ENCODE measurements at regions not wholly inside any gene's neighbourhood (a gene's known extent, or its start where the extent isn't known, plus 50 kb on each side); places are given as distances from the start of the nearest gene placed in this dataset.

DNA sequence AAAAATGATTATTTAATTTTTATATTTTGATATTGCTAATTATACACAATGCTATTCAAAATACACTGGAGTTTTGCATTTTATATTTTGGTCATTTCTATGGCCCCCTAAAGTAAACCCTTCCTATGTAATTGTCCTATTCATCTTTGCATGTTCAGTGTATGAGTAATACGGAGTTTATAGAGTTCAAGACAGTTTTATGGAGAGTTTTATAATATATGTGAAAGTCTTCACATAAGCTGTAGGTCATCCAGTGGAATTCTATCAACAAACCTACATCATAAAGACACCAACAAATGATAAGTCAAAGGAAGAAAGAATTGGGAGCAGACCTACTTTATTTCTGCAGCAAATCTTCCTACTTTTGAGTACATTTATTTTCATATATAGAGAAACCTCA, 1200.4 kb upstream of the EPHA6 start:
- H3K4me3 Mint-ChIP-seq, result no peak overlapping the region
- no peak overlapping the region for H3K27ac ChIP-seq (ENCODE audit: low read depth)
- no peak overlapping the region for H3K27ac Mint-ChIP-seq
- H3K9me2 ChIP-seq (ENCODE audit: insufficient read depth), result peaks cover 2% of the 10 kb centered on the region
- no peaks in the 10 kb centered on the region for H4K20me1 ChIP-seq (replicated peaks; ENCODE audit: insufficient read depth)
- DNase-seq (ENCODE audit: low spot score) (no peak), ATAC-seq (no peak)
- no peaks in the 10 kb centered on the region for H3K4me1 ChIP-seq (ENCODE audit: insufficient read depth)
- H3K36me3 ChIP-seq (ENCODE audit: insufficient read depth), result no peaks in the 10 kb centered on the region
- no peaks in the 10 kb centered on the region for H3K27me3 Mint-ChIP-seq (ENCODE audit: insufficient read depth, low read depth, poor library complexity)
- no peaks in the 10 kb centered on the region for H3K79me2 ChIP-seq (replicated peaks; ENCODE audit: insufficient read depth)
- no peaks in the 10 kb centered on the region for H3K4me1 Mint-ChIP-seq
- H3K27me3 ChIP-seq (ENCODE audit: insufficient read depth), result no peaks in the 10 kb centered on the region
- no peak overlapping the region for H3K4me2 ChIP-seq
- no peak overlapping the region for H2AFZ ChIP-seq
- peaks cover 10% of the 10 kb centered on the region; the same call in 2 of the 3 replicates for H3K36me3 Mint-ChIP-seq (ENCODE audit: low read depth)
- no peak overlapping the region for H3K4me3 ChIP-seq
- no peak for TF ChIP-seq NANOG (IDR thresholded peaks at IDR 0.05; ENCODE audit: borderline replicate concordance)
- no peak for TF ChIP-seq ZNF331 (CRISPR knock-in tag; IDR thresholded peaks at IDR 0.05; ENCODE audit: low read depth)
- TF ChIP-seq, protein P1, sequence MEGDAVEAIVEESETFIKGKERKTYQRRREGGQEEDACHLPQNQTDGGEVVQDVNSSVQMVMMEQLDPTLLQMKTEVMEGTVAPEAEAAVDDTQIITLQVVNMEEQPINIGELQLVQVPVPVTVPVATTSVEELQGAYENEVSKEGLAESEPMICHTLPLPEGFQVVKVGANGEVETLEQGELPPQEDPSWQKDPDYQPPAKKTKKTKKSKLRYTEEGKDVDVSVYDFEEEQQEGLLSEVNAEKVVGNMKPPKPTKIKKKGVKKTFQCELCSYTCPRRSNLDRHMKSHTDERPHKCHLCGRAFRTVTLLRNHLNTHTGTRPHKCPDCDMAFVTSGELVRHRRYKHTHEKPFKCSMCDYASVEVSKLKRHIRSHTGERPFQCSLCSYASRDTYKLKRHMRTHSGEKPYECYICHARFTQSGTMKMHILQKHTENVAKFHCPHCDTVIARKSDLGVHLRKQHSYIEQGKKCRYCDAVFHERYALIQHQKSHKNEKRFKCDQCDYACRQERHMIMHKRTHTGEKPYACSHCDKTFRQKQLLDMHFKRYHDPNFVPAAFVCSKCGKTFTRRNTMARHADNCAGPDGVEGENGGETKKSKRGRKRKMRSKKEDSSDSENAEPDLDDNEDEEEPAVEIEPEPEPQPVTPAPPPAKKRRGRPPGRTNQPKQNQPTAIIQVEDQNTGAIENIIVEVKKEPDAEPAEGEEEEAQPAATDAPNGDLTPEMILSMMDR (conservative IDR thresholded peaks at IDR 0.05; ENCODE audit: low read depth in 2 of 2), result no peak
- no peak for TF ChIP-seq POLR2AphosphoS5 (IDR thresholded peaks at IDR 0.05; ENCODE audit: low read depth)
- TF ChIP-seq CREB1 (CRISPR knock-in tag; IDR thresholded peaks at IDR 0.05; ENCODE audit: low read depth), result no peak
- TF ChIP-seq STAT1 (IDR thresholded peaks at IDR 0.05; ENCODE audit: unreplicated experiment), result no peak
- no peak for TF ChIP-seq JUNB (IDR thresholded peaks at IDR 0.05; ENCODE audit: unreplicated experiment)
- TF ChIP-seq ZNF114 (CRISPR knock-in tag; IDR thresholded peaks at IDR 0.05), result no peak
- H3K9me3 Mint-ChIP-seq, result peaks cover 11% of the 10 kb centered on the region
- no peaks in the 10 kb centered on the region for H3F3A ChIP-seq (replicated peaks; ENCODE audit: low read depth)

DNA sequence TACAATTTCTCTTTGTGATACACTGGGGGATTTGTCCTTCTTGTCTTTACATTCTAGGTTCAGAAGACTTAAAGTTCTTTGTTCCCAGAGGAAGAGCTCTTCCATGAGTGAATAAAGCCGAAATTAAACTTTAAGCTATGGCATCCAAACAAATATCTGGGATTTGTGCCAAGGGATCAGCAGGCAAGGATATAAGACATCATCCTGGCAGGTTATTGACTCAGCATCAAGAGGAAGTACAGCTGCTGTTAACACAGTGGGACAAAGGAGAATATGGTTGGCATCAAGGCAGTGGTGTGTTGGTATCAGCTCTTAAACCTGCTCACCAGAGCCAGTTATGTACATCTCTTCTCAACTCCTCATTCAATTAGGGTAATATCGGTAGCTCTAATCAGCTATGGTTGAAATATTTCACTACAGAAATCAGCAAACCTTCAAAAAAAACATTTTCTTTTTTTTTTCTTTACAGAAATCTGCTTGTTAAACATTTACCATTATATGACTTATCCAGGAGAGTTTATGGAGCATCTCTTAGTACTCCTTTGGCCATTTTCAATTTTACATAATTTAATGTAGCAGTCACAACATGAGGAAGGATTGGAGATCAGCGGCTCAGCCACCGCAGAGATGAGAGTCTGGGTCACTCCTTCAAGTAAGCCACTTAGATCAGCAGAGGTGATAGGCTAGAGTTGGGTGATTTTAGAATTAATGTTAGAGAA, 1198.6 kb upstream of the EPHA6 start:
- Histone ChIP-seq H3F3A (replicated peaks; ENCODE audit: low read depth) (no peaks in the 10 kb centered on the region), H2AFZ (no peak overlapping the region), H3K79me2 (replicated peaks; ENCODE audit: insufficient read depth) (no peaks in the 10 kb centered on the region), H4K20me1 (replicated peaks; ENCODE audit: insufficient read depth) (no peaks in the 10 kb centered on the region), H3K4me1 (ENCODE audit: insufficient read depth) (no peaks in the 10 kb centered on the region), H3K27me3 (ENCODE audit: insufficient read depth) (no peaks in the 10 kb centered on the region), H3K9me2 (ENCODE audit: insufficient read depth) (no peaks in the 10 kb centered on the region; the same call in none of the 2 replicates), H3K4me3 (no peak overlapping the region), H3K4me2 (no peak overlapping the region), H3K27ac (ENCODE audit: low read depth) (no peak overlapping the region), H3K36me3 (ENCODE audit: insufficient read depth) (no peaks in the 10 kb centered on the region)
- DNase-seq (ENCODE audit: low spot score), result no peak
- H3K27ac Mint-ChIP-seq, result no peak overlapping the region
- no peaks in the 10 kb centered on the region for H3K36me3 Mint-ChIP-seq (ENCODE audit: low read depth)
- ATAC-seq, result no peak
- no peaks in the 10 kb centered on the region; the same call in 2 of the 3 replicates for H3K9me3 Mint-ChIP-seq
- no peaks in the 10 kb centered on the region for H3K27me3 Mint-ChIP-seq (ENCODE audit: insufficient read depth, low read depth, poor library complexity)
- no peaks in the 10 kb centered on the region for H3K4me1 Mint-ChIP-seq
- no peak overlapping the region for H3K4me3 Mint-ChIP-seq
- TF ChIP-seq NANOG (IDR thresholded peaks at IDR 0.05; ENCODE audit: borderline replicate concordance), result no peak
- no peak for TF ChIP-seq CREB1 (CRISPR knock-in tag; IDR thresholded peaks at IDR 0.05; ENCODE audit: low read depth)
- TF ChIP-seq, protein P1 (conservative IDR thresholded peaks at IDR 0.05; ENCODE audit: low read depth in 2 of 2), result no peak
- no peak for TF ChIP-seq JUNB (IDR thresholded peaks at IDR 0.05; ENCODE audit: unreplicated experiment)
- no peak for TF ChIP-seq ZNF331 (CRISPR knock-in tag; IDR thresholded peaks at IDR 0.05; ENCODE audit: low read depth)
- TF ChIP-seq POLR2AphosphoS5 (IDR thresholded peaks at IDR 0.05; ENCODE audit: low read depth), result no peak
- no peak for TF ChIP-seq ZNF114 (CRISPR knock-in tag; IDR thresholded peaks at IDR 0.05)
- TF ChIP-seq, protein P2, sequence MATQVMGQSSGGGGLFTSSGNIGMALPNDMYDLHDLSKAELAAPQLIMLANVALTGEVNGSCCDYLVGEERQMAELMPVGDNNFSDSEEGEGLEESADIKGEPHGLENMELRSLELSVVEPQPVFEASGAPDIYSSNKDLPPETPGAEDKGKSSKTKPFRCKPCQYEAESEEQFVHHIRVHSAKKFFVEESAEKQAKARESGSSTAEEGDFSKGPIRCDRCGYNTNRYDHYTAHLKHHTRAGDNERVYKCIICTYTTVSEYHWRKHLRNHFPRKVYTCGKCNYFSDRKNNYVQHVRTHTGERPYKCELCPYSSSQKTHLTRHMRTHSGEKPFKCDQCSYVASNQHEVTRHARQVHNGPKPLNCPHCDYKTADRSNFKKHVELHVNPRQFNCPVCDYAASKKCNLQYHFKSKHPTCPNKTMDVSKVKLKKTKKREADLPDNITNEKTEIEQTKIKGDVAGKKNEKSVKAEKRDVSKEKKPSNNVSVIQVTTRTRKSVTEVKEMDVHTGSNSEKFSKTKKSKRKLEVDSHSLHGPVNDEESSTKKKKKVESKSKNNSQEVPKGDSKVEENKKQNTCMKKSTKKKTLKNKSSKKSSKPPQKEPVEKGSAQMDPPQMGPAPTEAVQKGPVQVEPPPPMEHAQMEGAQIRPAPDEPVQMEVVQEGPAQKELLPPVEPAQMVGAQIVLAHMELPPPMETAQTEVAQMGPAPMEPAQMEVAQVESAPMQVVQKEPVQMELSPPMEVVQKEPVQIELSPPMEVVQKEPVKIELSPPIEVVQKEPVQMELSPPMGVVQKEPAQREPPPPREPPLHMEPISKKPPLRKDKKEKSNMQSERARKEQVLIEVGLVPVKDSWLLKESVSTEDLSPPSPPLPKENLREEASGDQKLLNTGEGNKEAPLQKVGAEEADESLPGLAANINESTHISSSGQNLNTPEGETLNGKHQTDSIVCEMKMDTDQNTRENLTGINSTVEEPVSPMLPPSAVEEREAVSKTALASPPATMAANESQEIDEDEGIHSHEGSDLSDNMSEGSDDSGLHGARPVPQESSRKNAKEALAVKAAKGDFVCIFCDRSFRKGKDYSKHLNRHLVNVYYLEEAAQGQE (IDR thresholded peaks at IDR 0.05; ENCODE audit: unreplicated experiment), result no peak
- no peak for TF ChIP-seq EZH2 (IDR thresholded peaks at IDR 0.05; ENCODE audit: low read depth, unreplicated experiment)

Measured in GM23338 (cell line).